ENCODE measurements at regions not wholly inside any gene's neighbourhood (a gene's known extent, or its start where the extent isn't known, plus 50 kb on each side); places are given as distances from the start of the nearest gene placed in this dataset.

GRCh38 chr15:69747193-69747592 is 294.6 kb downstream of the RPLP1 start:
- no peak for DNase-seq

GRCh38 chr15:69748131-69748530 is 295.5 kb downstream of the RPLP1 start:
- DNase-seq: no peak

- DNase-seq: no peak
Measured at GRCh38 chr15:69748576-69749185, 296.1 kb downstream of the RPLP1 start.

GRCh38 chr15:69749274-69749673 is 296.7 kb downstream of the RPLP1 start:
- no peak for DNase-seq

- DNase-seq: peak; percentile 28
Measured at GRCh38 chr15:69749797-69750196, 297.2 kb downstream of the RPLP1 start.

GRCh38 chr15:69750253-69750652 is 297.6 kb downstream of the RPLP1 start:
- DNase-seq: no peak

GRCh38 chr15:69751147-69751546 is 298.5 kb downstream of the RPLP1 start:
- DNase-seq: no peak

- DNase-seq: no peak
Measured at GRCh38 chr15:69751566-69751965, 298.9 kb downstream of the RPLP1 start.

- no peak for DNase-seq
Measured at GRCh38 chr15:69753867-69754266, 301.2 kb downstream of the RPLP1 start.

GRCh38 chr15:69754313-69754712 is 301.7 kb downstream of the RPLP1 start:
- no peak for DNase-seq

GRCh38 chr15:69755551-69756310 is 303.1 kb downstream of the RPLP1 start:
- DNase-seq: peak; percentile 88

GRCh38 chr15:69756440-69756839 is 303.8 kb downstream of the RPLP1 start:
- DNase-seq: no peak

GRCh38 chr15:69757186-69757585 is 304.6 kb downstream of the RPLP1 start:
- peak; percentile 82 for DNase-seq

- DNase-seq: no peak
Measured at GRCh38 chr15:69758291-69758771, 305.7 kb downstream of the RPLP1 start.

GRCh38 chr15:69758810-69759790 is 306.5 kb downstream of the RPLP1 start:
- DNase-seq: peak; percentile 91

GRCh38 chr15:69760258-69760845 is 307.7 kb downstream of the RPLP1 start:
- DNase-seq: no peak

- peak; percentile 89 for DNase-seq
Measured at GRCh38 chr15:69760890-69761568, 308.4 kb downstream of the RPLP1 start.

GRCh38 chr15:69762373-69763148 is 309.9 kb downstream of the RPLP1 start:
- no peak for DNase-seq

GRCh38 chr15:69763831-69764230 is 311.2 kb downstream of the RPLP1 start:
- DNase-seq: no peak

GRCh38 chr15:69766156-69766555 is 313.5 kb downstream of the RPLP1 start:
- no peak for DNase-seq

- no peak for DNase-seq
Measured at GRCh38 chr15:69767191-69767590, 314.6 kb downstream of the RPLP1 start.
